Right ventricle myocardium inferior (tissue), 1 donor: ENCODE measurements at regions not wholly inside any gene's neighbourhood (a gene's known extent, or its start where the extent isn't known, plus 50 kb on each side); places are given as distances from the start of the nearest gene placed in this dataset.

Experiments
- ATAC-seq: fragments of 200-7000 bp; cut with Tn5 transposase; one replicate; pipeline ENCODE4 v1.9.1; 2020; ENCODE audit warnings: mild to moderate bottlenecking, moderate library complexity
- DNase-seq: peaks from one replicate; pipeline ENCODE4 v3.0.0; 2021; ENCODE audit errors: missing footprints
- intact Hi-C: fragments of 100-400 bp; cut with DNase I; formaldehyde crosslinking; loops from one replicate; pipeline ENCODE4 v1.11.0; 2022
- donor health status: DM: no; HTN: yes; CAD: no; lungs with severe emphysema.

- DNase-seq (no peak), ATAC-seq (no peak)
- intact Hi-C loops: no loop called here
Measured at GRCh38 chr11:12623869-12624268, 50.4 kb upstream of the TEAD1 start.
